PC-9 (cell line): ENCODE measurements at regions not wholly inside any gene's neighbourhood (a gene's known extent, or its start where the extent isn't known, plus 50 kb on each side); places are given as distances from the start of the nearest gene placed in this dataset.

Experiments used
- BruUV-seq: library from RNA; stranded (reverse); fragments of 400-500 nt; replicated peaks from 2 replicates; lab custom pipeline; 2021; lab: Mats Ljungman, UMichigan
- CTCF ChIA-PET: fragments of 300-600 bp; sonication (Branson Sonifier 250); formaldehyde crosslinking; loops from one replicate; lab custom pipeline; 2022; ENCODE audit warnings: antibody characterized with exemption; lab: Charles Lee
- POLR2A ChIA-PET: fragments of 300-600 bp; sonication (Branson Sonifier 250); formaldehyde crosslinking; loops from one replicate; lab custom pipeline; 2022; ENCODE audit warnings: antibody characterized with exemption; ENCODE audit not compliant: unreplicated experiment; lab: Charles Lee
- DNase-seq, 2 experiments: peaks; one replicate each; pipeline versions ENCODE4 v3.0.0 to v3.0.0-alpha.2; 2015 to 2022; ENCODE audit warnings: mixed read lengths in 1 of 2
- H2AFZ ChIP-seq: fragments of 200-600 bp; sonication (generic); 2 replicates; pipeline ENCODE4 v1.8.1; 2017; ENCODE audit warnings: antibody characterized with exemption
- H3F3A ChIP-seq: fragments of 200-600 bp; sonication (generic); 2 replicates; pipeline ENCODE4 v1.8.1; 2017; ENCODE audit warnings: antibody characterized with exemption, mild to moderate bottlenecking, low read depth; ENCODE audit not compliant: insufficient read depth
- H3K27ac ChIP-seq: fragments of 200-600 bp; sonication (generic); 2 replicates; pipeline ENCODE4 v1.6.1; 2016; ENCODE audit warnings: mixed run types
- H3K27me3 ChIP-seq: fragments of 200-600 bp; sonication (generic); 2 replicates; pipeline ENCODE4 v1.6.1; 2016; ENCODE audit warnings: low read depth, mixed run types; ENCODE audit not compliant: insufficient read depth
- H3K36me3 ChIP-seq: fragments of 200-600 bp; sonication (generic); 2 replicates; pipeline ENCODE4 v1.6.1; 2016; ENCODE audit warnings: low read depth, mixed run types
- H3K4me1 ChIP-seq: fragments of 200-600 bp; sonication (generic); replicated peaks from 2 replicates; pipeline ENCODE4 v1.6.1; 2016; ENCODE audit warnings: mixed run types; ENCODE audit not compliant: insufficient read depth
- H3K4me2 ChIP-seq: fragments of 200-600 bp; sonication (generic); 2 replicates; pipeline ENCODE4 v1.6.1; 2017; ENCODE audit warnings: mixed run types
- H3K4me3 ChIP-seq: fragments of 200-600 bp; sonication (generic); 2 replicates; pipeline ENCODE4 v1.6.1; 2016; ENCODE audit warnings: mixed run types
- H3K79me2 ChIP-seq: fragments of 200-600 bp; sonication (generic); 2 replicates; pipeline ENCODE4 v1.6.1; 2017; ENCODE audit warnings: low read depth, mixed run types
- H3K9me2 ChIP-seq: fragments of 200-600 bp; sonication (generic); 2 replicates; pipeline ENCODE4 v1.8.1; 2017; ENCODE audit warnings: mild to moderate bottlenecking; ENCODE audit not compliant: insufficient read depth
- H3K9me3 ChIP-seq: fragments of 200-600 bp; sonication (generic); 2 replicates; pipeline ENCODE4 v1.8.1; 2016; ENCODE audit warnings: low read depth; ENCODE audit not compliant: insufficient read depth
- H4K20me1 ChIP-seq: fragments of 200-600 bp; sonication (generic); 2 replicates; pipeline ENCODE4 v1.8.1; 2017; ENCODE audit not compliant: insufficient read depth
- CTCF ChIP-seq: fragments of 200-600 bp; sonication (generic); conservative IDR thresholded peaks from 2 replicates; pipeline ENCODE4 v1.6.1; 2017; ENCODE audit warnings: mixed run types, antibody characterized with exemption, mild to moderate bottlenecking, moderate library complexity
- EZH2 ChIP-seq: fragments of 200-600 bp; sonication (generic); IDR thresholded peaks from 2 replicates; pipeline ENCODE4 v1.8.0; 2017; ENCODE audit warnings: antibody characterized with exemption, low read depth
- intact Hi-C: fragments of 100-400 bp; cut with micrococcal nuclease; formaldehyde crosslinking; loops from one replicate; pipeline ENCODE4 v1.10.0; 2022; ENCODE audit not compliant: unreplicated experiment

- CTCF ChIA-PET: no interaction called here
- Histone ChIP-seq H3K79me2 (no peaks in the 10 kb centered on the region), H3K4me3 (no peak overlapping the region), H3K27ac (no peak overlapping the region), H2AFZ (no peak overlapping the region), H3K9me3 (no peaks in the 10 kb centered on the region; the same call in 1 of the 2 replicates), H3K4me2 (no peak overlapping the region), H3K4me1 (no peaks in the 10 kb centered on the region), H3K27me3 (no peaks in the 10 kb centered on the region), H4K20me1 (no peaks in the 10 kb centered on the region), H3K9me2 (no peaks in the 10 kb centered on the region), H3K36me3 (no peaks in the 10 kb centered on the region), H3F3A (no peaks in the 10 kb centered on the region)
- POLR2A ChIA-PET: no interaction called here
- DNase-seq: no peak
- TF ChIP-seq CTCF (no peak), EZH2 (no peak)
- BruUV-seq: no TSS peak
- intact Hi-C loops: no loop called here
These were observed 915.2 kb downstream of the SLC6A15 start for GRCh38 chr12:83997423-83997822.

GRCh38 chr12:83996671-83997070, 915.9 kb downstream of the SLC6A15 start:
- no peaks in the 10 kb centered on the region for H3K36me3 ChIP-seq
- no peak for DNase-seq
- TF ChIP-seq EZH2: no peak
- TF ChIP-seq CTCF: no peak
- no peak overlapping the region for H2AFZ ChIP-seq
- no peaks in the 10 kb centered on the region for H3K9me2 ChIP-seq
- CTCF ChIA-PET: no interaction called here
- H4K20me1 ChIP-seq: no peaks in the 10 kb centered on the region
- H3K4me1 ChIP-seq: no peaks in the 10 kb centered on the region
- H3F3A ChIP-seq: no peaks in the 10 kb centered on the region
- no peak overlapping the region for H3K4me3 ChIP-seq
- POLR2A ChIA-PET: no interaction called here
- no peak overlapping the region for H3K4me2 ChIP-seq
- intact Hi-C loops: no loop called here
- H3K27me3 ChIP-seq: no peaks in the 10 kb centered on the region
- no peaks in the 10 kb centered on the region for H3K79me2 ChIP-seq
- BruUV-seq: no TSS peak
- no peak overlapping the region for H3K27ac ChIP-seq
- no peaks in the 10 kb centered on the region; the same call in 1 of the 2 replicates for H3K9me3 ChIP-seq

- H3K9me3 ChIP-seq: no peaks in the 10 kb centered on the region
- no peaks in the 10 kb centered on the region for H4K20me1 ChIP-seq
- H3K4me2 ChIP-seq: no peak overlapping the region
- H3K36me3 ChIP-seq: no peaks in the 10 kb centered on the region
- H3K9me2 ChIP-seq: no peaks in the 10 kb centered on the region
- ChIA-PET CTCF (no interaction called here), POLR2A (interaction anchor here (0.6 kb wide), 1 partner anchor 500 kb away, joined by 3 read pairs; no protein-coding TSS in a partner anchor)
- BruUV-seq: no TSS peak
- TF ChIP-seq EZH2: no peak
- no peak for TF ChIP-seq CTCF
- no peaks in the 10 kb centered on the region for H3K4me1 ChIP-seq
- no peak overlapping the region for H3K4me3 ChIP-seq
- H3K27me3 ChIP-seq: no peaks in the 10 kb centered on the region
- no peak for DNase-seq
- H3F3A ChIP-seq: no peaks in the 10 kb centered on the region
- intact Hi-C loops: no loop called here
- no peak overlapping the region for H3K27ac ChIP-seq
- H2AFZ ChIP-seq: no peak overlapping the region
- no peaks in the 10 kb centered on the region for H3K79me2 ChIP-seq
These were observed 927.5 kb downstream of the SLC6A15 start for GRCh38 chr12:83985084-83985483.
